Keratinocyte (primary cell): ENCODE measurements at regions not wholly inside any gene's neighbourhood (a gene's known extent, or its start where the extent isn't known, plus 50 kb on each side); places are given as distances from the start of the nearest gene placed in this dataset.

Experiments used
- EZH2 ChIP-seq: IDR thresholded peaks from one replicate; pipeline ENCODE4 v1.6.1; 2012; ENCODE audit warnings: inconsistent platforms, mild to moderate bottlenecking, low read length, moderate library complexity
- TF ChIP-seq, protein P1 (sequence below), 3 experiments: IDR thresholded peaks in 1 of 3; conservative IDR thresholded peaks in 1 of 3; optimal IDR thresholded peaks in 1 of 3; 2 replicates in 2 of 3; 3 replicates in 1 of 3; pipeline versions ENCODE3 to v1.5.1; 2011; ENCODE audit warnings: low read length in 3 of 3, mild to moderate bottlenecking in 3 of 3, moderate library complexity in 2 of 3, control low read depth in 1 of 3, inconsistent platforms in 1 of 3; ENCODE audit not compliant: insufficient read depth in 2 of 3; ENCODE audit errors: extremely low read depth in 1 of 3

DNA sequence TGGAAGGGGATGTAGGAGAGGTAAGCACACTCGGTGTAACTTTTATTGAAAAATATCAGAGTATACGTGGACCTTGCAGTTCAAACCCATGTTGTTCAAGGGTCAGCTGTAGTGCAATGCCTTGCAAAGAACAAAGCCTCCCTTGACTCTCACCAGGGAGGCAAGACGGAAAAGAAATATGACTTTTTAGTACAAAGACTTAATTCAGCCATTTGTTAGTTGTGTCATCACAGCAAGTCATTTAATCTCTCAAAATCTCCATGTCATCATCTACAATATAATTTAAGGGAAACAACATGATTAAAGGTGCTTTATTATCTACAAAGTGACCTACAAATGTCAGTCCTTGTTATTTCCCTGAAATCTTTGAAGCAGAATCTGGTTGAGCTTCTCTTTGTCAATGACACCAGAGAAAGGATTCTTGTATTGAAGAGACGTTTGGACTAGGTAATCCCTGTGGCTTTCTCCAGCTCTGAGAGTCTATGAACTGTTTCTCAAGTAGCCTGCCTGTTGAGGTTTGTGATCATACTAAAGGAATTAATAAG, 502.8 kb downstream of the REEP3 start:
- TF ChIP-seq EZH2 = no peak
- TF ChIP-seq, protein P1, sequence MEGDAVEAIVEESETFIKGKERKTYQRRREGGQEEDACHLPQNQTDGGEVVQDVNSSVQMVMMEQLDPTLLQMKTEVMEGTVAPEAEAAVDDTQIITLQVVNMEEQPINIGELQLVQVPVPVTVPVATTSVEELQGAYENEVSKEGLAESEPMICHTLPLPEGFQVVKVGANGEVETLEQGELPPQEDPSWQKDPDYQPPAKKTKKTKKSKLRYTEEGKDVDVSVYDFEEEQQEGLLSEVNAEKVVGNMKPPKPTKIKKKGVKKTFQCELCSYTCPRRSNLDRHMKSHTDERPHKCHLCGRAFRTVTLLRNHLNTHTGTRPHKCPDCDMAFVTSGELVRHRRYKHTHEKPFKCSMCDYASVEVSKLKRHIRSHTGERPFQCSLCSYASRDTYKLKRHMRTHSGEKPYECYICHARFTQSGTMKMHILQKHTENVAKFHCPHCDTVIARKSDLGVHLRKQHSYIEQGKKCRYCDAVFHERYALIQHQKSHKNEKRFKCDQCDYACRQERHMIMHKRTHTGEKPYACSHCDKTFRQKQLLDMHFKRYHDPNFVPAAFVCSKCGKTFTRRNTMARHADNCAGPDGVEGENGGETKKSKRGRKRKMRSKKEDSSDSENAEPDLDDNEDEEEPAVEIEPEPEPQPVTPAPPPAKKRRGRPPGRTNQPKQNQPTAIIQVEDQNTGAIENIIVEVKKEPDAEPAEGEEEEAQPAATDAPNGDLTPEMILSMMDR (optimal IDR thresholded peaks at IDR 0.05 in 1 of 3, IDR thresholded peaks at IDR 0.05 in 1 of 3, conservative IDR thresholded peaks at IDR 0.05 in 1 of 3; ENCODE audit: extremely low read depth in 1 of 3, insufficient read depth in 2 of 3, low read length in 3 of 3) = no peak
